Activated naive CD4-positive, alpha-beta T cell treated with anti-CD3 and anti-CD28 coated beads, Interleukin-2, amount 10 ng/mL, durations not matched to agents 7 days and 5 days (primary cell): ENCODE measurements at regions not wholly inside any gene's neighbourhood (a gene's known extent, or its start where the extent isn't known, plus 50 kb on each side); places are given as distances from the start of the nearest gene placed in this dataset.
"Not testable (repeated sequence)": the region's sequence is repeated elsewhere in the genome, so short reads cannot be mapped to it uniquely, and the experiment has no call there.

Source experiments
- CTCF ChIA-PET: fragments of 350-600 bp; sonication (Branson Sonifier 250); formaldehyde crosslinking; loops from one replicate; lab custom pipeline; 2021; ENCODE audit warnings: antibody characterized with exemption; lab: Charles Lee
- DNase-seq: peaks from one replicate; pipeline ENCODE4 v3.0.0-alpha.2; 2020
- H3K27ac Mint-ChIP-seq: one replicate; pipeline ENCODE4 v1.8.0; 2021; ENCODE audit warnings: mild to moderate bottlenecking, moderate library complexity, mixed read lengths
- H3K27me3 Mint-ChIP-seq: one replicate; pipeline ENCODE4 v1.8.0; 2021; ENCODE audit warnings: mild to moderate bottlenecking, mixed read lengths
- H3K36me3 Mint-ChIP-seq: one replicate; pipeline ENCODE4 v1.8.0; 2021; ENCODE audit warnings: mixed read lengths
- H3K4me1 Mint-ChIP-seq: one replicate; pipeline ENCODE4 v1.8.0; 2021; ENCODE audit warnings: mixed read lengths
- H3K4me3 Mint-ChIP-seq: one replicate; pipeline ENCODE4 v1.8.0; 2021; ENCODE audit warnings: mild to moderate bottlenecking, moderate library complexity, mixed read lengths
- H3K9me3 Mint-ChIP-seq: one replicate; pipeline ENCODE4 v1.8.0; 2021; ENCODE audit warnings: mixed read lengths

GRCh38 chrX:63160340-63160739 lies 190.8 kb downstream of the SPIN4 start:
- H3K27ac Mint-ChIP-seq, H3K9me3 Mint-ChIP-seq, H3K36me3 Mint-ChIP-seq: not testable (repeated sequence)

GRCh38 chrX:63145526-63145925 lies 205.6 kb downstream of the SPIN4 start:
- H3K4me1 Mint-ChIP-seq, H3K9me3 Mint-ChIP-seq, DNase-seq, H3K27ac Mint-ChIP-seq, CTCF ChIA-PET, H3K36me3 Mint-ChIP-seq, H3K27me3 Mint-ChIP-seq, H3K4me3 Mint-ChIP-seq: not testable (repeated sequence)

More at GRCh38 chrX:63160340-63160739, 190.8 kb downstream of the SPIN4 start:
- DNase-seq, H3K4me3 Mint-ChIP-seq, CTCF ChIA-PET, H3K27me3 Mint-ChIP-seq, H3K4me1 Mint-ChIP-seq: not testable (repeated sequence)

GRCh38 chrX:63142588-63142987 lies 208.5 kb downstream of the SPIN4 start:
- CTCF ChIA-PET, H3K4me3 Mint-ChIP-seq: not testable (repeated sequence)

GRCh38 chrX:63135859-63136258 lies 215.3 kb downstream of the SPIN4 start:
- H3K9me3 Mint-ChIP-seq, CTCF ChIA-PET: not testable (repeated sequence)

More at GRCh38 chrX:63142588-63142987, 208.5 kb downstream of the SPIN4 start:
- H3K9me3 Mint-ChIP-seq, H3K36me3 Mint-ChIP-seq, H3K4me1 Mint-ChIP-seq, DNase-seq, H3K27me3 Mint-ChIP-seq, H3K27ac Mint-ChIP-seq: not testable (repeated sequence)

GRCh38 chrX:63128509-63128908 lies 222.6 kb downstream of the SPIN4 start:
- H3K36me3 Mint-ChIP-seq, result no peaks in the 10 kb centered on the region
- H3K4me3 Mint-ChIP-seq, result no peak overlapping the region
- CTCF ChIA-PET, result no interaction called here
- H3K9me3 Mint-ChIP-seq, result no peaks in the 10 kb centered on the region
- no peak overlapping the region for H3K27ac Mint-ChIP-seq
- no peaks in the 10 kb centered on the region for H3K4me1 Mint-ChIP-seq
- H3K27me3 Mint-ChIP-seq, result no peaks in the 10 kb centered on the region
- DNase-seq, result peak; percentile 18

More at GRCh38 chrX:63135859-63136258, 215.3 kb downstream of the SPIN4 start:
- H3K27ac Mint-ChIP-seq, H3K36me3 Mint-ChIP-seq, DNase-seq, H3K4me3 Mint-ChIP-seq, H3K27me3 Mint-ChIP-seq, H3K4me1 Mint-ChIP-seq: not testable (repeated sequence)

GRCh38 chrX:63115196-63115595 lies 235.9 kb downstream of the SPIN4 start:
- H3K27me3 Mint-ChIP-seq, result no peaks in the 10 kb centered on the region
- CTCF ChIA-PET, result no interaction called here
- peaks cover 6% of the 10 kb centered on the region for H3K9me3 Mint-ChIP-seq
- H3K4me3 Mint-ChIP-seq, result no peak overlapping the region
- no peaks in the 10 kb centered on the region for H3K36me3 Mint-ChIP-seq
- no peaks in the 10 kb centered on the region for H3K4me1 Mint-ChIP-seq
- DNase-seq, result no peak
- no peak overlapping the region for H3K27ac Mint-ChIP-seq

GRCh38 chrX:63101879-63102620 lies 249.1 kb downstream of the SPIN4 start:
- CTCF ChIA-PET, result no interaction called here

GRCh38 chrX:63058204-63058603 lies 292.9 kb downstream of the SPIN4 start:
- Mint-ChIP-seq H3K27me3 (no peaks in the 10 kb centered on the region), H3K9me3 (peaks cover 5% of the 10 kb centered on the region), H3K4me3 (no peak overlapping the region), H3K4me1 (no peaks in the 10 kb centered on the region), H3K27ac (no peak overlapping the region), H3K36me3 (no peaks in the 10 kb centered on the region)
- no peak for DNase-seq
- CTCF ChIA-PET, result no interaction called here

More at GRCh38 chrX:63101879-63102620, 249.1 kb downstream of the SPIN4 start:
- no peak overlapping the region for H3K27ac Mint-ChIP-seq
- DNase-seq, result no peak
- peaks cover 9% of the 10 kb centered on the region for H3K9me3 Mint-ChIP-seq
- no peak overlapping the region for H3K4me3 Mint-ChIP-seq
- H3K4me1 Mint-ChIP-seq, result no peaks in the 10 kb centered on the region
- no peaks in the 10 kb centered on the region for H3K36me3 Mint-ChIP-seq
- H3K27me3 Mint-ChIP-seq, result no peaks in the 10 kb centered on the region

GRCh38 chrX:63050225-63050624 lies 300.9 kb downstream of the SPIN4 start:
- no peaks in the 10 kb centered on the region for H3K36me3 Mint-ChIP-seq
- H3K9me3 Mint-ChIP-seq, result no peaks in the 10 kb centered on the region
- no peak overlapping the region for H3K27ac Mint-ChIP-seq
- DNase-seq, result no peak
- no peaks in the 10 kb centered on the region for H3K4me1 Mint-ChIP-seq
- CTCF ChIA-PET, result no interaction called here
- H3K4me3 Mint-ChIP-seq, result no peak overlapping the region
- no peaks in the 10 kb centered on the region for H3K27me3 Mint-ChIP-seq

GRCh38 chrX:63032811-63033210 lies 318.3 kb downstream of the SPIN4 start:
- Mint-ChIP-seq H3K27ac (no peak overlapping the region), H3K4me3 (no peak overlapping the region), H3K27me3 (no peaks in the 10 kb centered on the region), H3K4me1 (no peaks in the 10 kb centered on the region), H3K9me3 (peaks cover 4% of the 10 kb centered on the region), H3K36me3 (no peaks in the 10 kb centered on the region)
- CTCF ChIA-PET, result no interaction called here
- no peak for DNase-seq

- no peak overlapping the region for H3K4me3 Mint-ChIP-seq
- no peak for DNase-seq
- H3K27me3 Mint-ChIP-seq, result no peaks in the 10 kb centered on the region
- H3K36me3 Mint-ChIP-seq, result no peaks in the 10 kb centered on the region
- no peaks in the 10 kb centered on the region for H3K4me1 Mint-ChIP-seq
- CTCF ChIA-PET, result no interaction called here
- H3K27ac Mint-ChIP-seq, result peak overlapping the region; percentile 11
- no peaks in the 10 kb centered on the region for H3K9me3 Mint-ChIP-seq
Measured at GRCh38 chrX:63013549-63013948, 337.6 kb downstream of the SPIN4 start.

GRCh38 chrX:63012574-63012973 lies 338.6 kb downstream of the SPIN4 start:
- H3K4me3 Mint-ChIP-seq, result no peak overlapping the region
- H3K27ac Mint-ChIP-seq, result no peak overlapping the region
- H3K27me3 Mint-ChIP-seq, result no peaks in the 10 kb centered on the region
- CTCF ChIA-PET, result interaction anchor here (0.6 kb wide), 1 partner anchor 20 kb away, joined by 4 read pairs; no protein-coding TSS in a partner anchor
- no peaks in the 10 kb centered on the region for H3K36me3 Mint-ChIP-seq
- H3K9me3 Mint-ChIP-seq, result no peaks in the 10 kb centered on the region
- H3K4me1 Mint-ChIP-seq, result no peaks in the 10 kb centered on the region
- no peak for DNase-seq

- H3K4me1 Mint-ChIP-seq, H3K27ac Mint-ChIP-seq, CTCF ChIA-PET, DNase-seq, H3K9me3 Mint-ChIP-seq, H3K4me3 Mint-ChIP-seq, H3K36me3 Mint-ChIP-seq, H3K27me3 Mint-ChIP-seq: not testable (repeated sequence)
Measured at GRCh38 chrX:63000196-63000595, 350.9 kb downstream of the SPIN4 start.
